ENCODE measurements at regions not wholly inside any gene's neighbourhood (a gene's known extent, or its start where the extent isn't known, plus 50 kb on each side); places are given as distances from the start of the nearest gene placed in this dataset.

- DNase-seq = no peak
- in situ Hi-C loops (cut with HindIII; ENCODE audit: low pct_ligation_motif_present, low pct_unique_long_range_greater_than_20kb, low sequenced_read_pairs) = no loop called here
Observed at GRCh38 chr16:35516971-35517370, 2057.6 kb downstream of the TP53TG3F start.

- no peak for DNase-seq
- in situ Hi-C loops (cut with HindIII; ENCODE audit: low pct_ligation_motif_present, low pct_unique_long_range_greater_than_20kb, low sequenced_read_pairs) = no loop called here
Observed at GRCh38 chr16:35523991-35524390, 2064.6 kb downstream of the TP53TG3F start.

DNA sequence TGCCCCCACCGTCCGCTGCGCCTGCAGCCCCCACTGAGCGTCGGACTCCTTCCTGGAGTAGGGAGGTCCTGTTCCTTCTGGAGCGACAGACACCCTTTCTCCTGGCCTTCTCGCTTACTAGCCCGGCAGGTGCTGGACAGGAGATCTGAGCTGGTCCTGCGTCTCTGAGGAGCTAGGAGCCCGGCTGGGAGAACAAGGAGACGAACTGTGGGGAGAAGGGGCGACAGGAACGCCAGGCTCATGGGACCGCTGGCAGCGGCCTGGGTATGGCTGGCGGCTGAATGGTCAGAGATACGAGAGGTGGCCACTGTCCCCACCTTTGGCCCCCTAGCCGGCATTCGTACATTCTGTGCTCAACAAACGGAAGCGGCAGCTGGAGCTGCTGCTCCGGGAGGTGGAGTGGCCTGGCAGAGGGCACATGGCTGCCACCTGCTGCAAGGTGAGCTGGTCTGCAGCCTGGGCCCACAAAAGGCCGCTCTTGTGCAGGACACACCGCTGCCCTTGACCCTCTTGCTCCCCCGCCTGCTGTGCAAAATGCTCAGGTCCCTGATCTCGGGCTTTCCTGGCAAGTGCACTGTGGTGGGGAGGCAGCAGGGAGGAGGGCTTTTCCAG is 2066.7 kb downstream of the TP53TG3F start:
- in situ Hi-C loops (cut with HindIII; ENCODE audit: low pct_ligation_motif_present, low pct_unique_long_range_greater_than_20kb, low sequenced_read_pairs) = no loop called here
- no peak for DNase-seq

DNA sequence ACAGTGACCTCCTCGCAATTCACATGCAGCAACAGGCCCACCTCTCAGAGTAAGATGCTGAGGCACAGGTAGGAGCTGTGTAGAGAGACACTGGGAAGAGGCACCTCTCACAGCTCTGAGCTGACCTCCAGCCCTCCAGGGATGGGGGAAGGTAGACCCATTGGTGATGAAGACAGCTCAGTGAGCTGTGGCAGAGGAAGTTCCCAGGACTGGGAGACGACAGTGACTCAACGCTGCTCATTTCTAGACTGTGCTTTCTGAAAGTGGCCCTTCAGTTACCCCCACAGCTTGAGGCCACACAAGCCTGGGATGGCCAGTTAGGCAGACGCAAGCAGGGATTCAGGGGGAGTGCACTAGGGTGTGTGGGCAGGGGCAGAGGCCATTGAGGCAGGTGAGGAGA is 2073.2 kb downstream of the TP53TG3F start:
- in situ Hi-C loops (cut with HindIII; ENCODE audit: low pct_ligation_motif_present, low pct_unique_long_range_greater_than_20kb, low sequenced_read_pairs) = no loop called here
- DNase-seq = no peak

DNA sequence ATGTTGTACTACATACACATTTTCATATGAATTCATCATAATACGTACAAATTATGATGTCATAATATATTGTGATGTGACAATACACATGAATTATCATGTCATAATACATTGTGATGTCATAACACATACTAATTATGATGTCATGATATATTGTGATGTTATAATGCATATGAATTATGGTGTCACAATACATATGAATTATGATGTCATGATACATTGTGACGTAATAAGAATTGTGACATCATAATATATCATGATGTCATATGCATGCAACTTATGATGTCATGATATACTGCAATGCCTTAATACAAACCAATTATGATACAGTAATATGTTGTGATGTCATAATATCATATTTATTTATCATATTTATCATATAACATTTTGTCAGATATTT is 2074.3 kb downstream of the TP53TG3F start:
- DNase-seq = peak; percentile 7
- in situ Hi-C loops (cut with HindIII; ENCODE audit: low pct_ligation_motif_present, low pct_unique_long_range_greater_than_20kb, low sequenced_read_pairs) = no loop called here

DNA sequence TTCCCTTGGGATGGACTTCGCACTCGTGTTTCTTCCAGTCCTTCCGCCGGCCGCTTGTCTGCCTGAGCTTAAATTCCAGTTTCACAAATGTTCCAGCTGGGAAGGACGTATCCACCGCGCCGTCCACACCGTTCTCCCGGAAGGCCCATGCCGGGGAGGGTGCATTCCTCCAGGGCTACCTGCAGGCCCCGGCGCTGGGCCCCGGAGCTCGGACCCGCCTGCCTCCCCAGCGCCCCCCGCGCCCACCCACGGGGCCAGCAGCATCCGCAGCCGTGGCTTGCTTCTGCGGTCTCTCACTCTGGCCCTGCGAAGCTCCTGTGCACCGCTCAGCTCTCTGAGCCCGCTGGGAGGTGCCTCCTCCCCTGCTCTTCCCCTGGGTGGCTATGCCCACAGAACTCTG is 2084.1 kb downstream of the TP53TG3F start:
- DNase-seq = no peak
- in situ Hi-C loops (cut with HindIII; ENCODE audit: low pct_ligation_motif_present, low pct_unique_long_range_greater_than_20kb, low sequenced_read_pairs) = no loop called here

- in situ Hi-C loops (cut with HindIII; ENCODE audit: low pct_ligation_motif_present, low pct_unique_long_range_greater_than_20kb, low sequenced_read_pairs) = no loop called here
- no peak for DNase-seq
Observed at GRCh38 chr16:35552763-35553162, 2093.4 kb downstream of the TP53TG3F start.

GRCh38 chr16:35557731-35558130 is 2098.3 kb downstream of the TP53TG3F start:
- no peak for DNase-seq
- in situ Hi-C loops (cut with HindIII; ENCODE audit: low pct_ligation_motif_present, low pct_unique_long_range_greater_than_20kb, low sequenced_read_pairs) = no loop called here

- DNase-seq = peak; percentile 41
- in situ Hi-C loops (cut with HindIII; ENCODE audit: low pct_ligation_motif_present, low pct_unique_long_range_greater_than_20kb, low sequenced_read_pairs) = no loop called here
Observed at GRCh38 chr16:35559911-35560636, 2100.7 kb downstream of the TP53TG3F start.

DNA sequence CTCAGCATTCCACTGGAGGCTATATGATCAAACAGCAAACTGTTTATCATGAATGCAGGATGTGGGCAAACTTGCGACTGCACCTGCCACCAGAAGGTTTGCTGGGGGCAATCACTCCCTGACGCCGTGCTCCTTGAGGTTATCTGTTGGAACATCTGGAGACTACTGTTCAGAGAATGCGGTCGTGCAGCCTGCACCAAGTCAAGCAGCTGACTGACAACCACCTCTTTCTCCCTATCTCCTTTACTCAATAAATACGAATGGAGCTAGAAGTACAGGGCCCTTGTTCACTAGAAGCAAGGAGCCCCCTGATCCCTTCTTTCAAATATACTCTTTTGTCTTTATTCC is 2101.2 kb downstream of the TP53TG3F start:
- DNase-seq = no peak
- in situ Hi-C loops (cut with HindIII; ENCODE audit: low pct_ligation_motif_present, low pct_unique_long_range_greater_than_20kb, low sequenced_read_pairs) = no loop called here

DNA sequence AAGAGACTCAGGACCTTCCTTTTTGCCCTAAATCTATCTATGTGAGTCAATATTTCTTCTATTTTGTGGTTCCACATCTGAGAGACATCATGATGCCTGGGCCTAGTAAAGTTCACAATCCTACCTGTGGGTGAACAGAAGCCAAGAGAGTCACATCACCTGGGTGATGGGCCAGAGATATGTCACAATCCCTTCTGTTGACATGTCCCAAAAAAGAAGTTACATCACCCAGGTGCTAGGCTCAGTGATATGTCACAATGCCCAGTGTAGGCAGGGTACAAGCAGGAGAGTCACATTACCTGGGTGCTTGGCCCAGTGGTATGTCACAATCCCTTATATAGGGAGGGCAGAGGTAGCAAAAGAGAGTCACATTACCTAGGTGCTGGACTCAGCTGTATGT is 2101.9 kb downstream of the TP53TG3F start:
- DNase-seq = no peak
- in situ Hi-C loops (cut with HindIII; ENCODE audit: low pct_ligation_motif_present, low pct_unique_long_range_greater_than_20kb, low sequenced_read_pairs) = no loop called here

GRCh38 chr16:35562471-35562870 is 2103.1 kb downstream of the TP53TG3F start:
- no peak for DNase-seq

DNA sequence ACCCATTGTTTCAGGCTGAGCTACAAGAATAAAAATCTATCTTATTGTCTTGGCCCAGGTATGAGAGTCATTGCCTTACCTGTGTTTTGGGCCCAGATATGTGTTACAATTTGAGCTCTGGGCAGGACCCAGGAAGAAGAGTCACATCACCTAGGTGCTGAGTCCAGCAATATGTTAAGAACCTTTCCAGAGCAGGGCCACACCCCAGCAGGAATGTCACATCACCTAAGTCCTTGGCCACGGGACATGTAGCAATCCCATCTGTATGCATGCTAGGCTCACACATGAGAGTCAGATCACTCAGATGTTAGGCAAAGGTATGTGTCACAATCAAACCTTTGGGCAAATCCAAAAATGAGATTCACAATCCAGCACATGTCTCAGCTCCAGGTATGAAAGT is 2103.5 kb downstream of the TP53TG3F start:
- in situ Hi-C loops (cut with HindIII; ENCODE audit: low pct_ligation_motif_present, low pct_unique_long_range_greater_than_20kb, low sequenced_read_pairs) = no loop called here
- no peak for DNase-seq

More at GRCh38 chr16:35562471-35562870, 2103.1 kb downstream of the TP53TG3F start:
- in situ Hi-C loops (cut with HindIII; ENCODE audit: low pct_ligation_motif_present, low pct_unique_long_range_greater_than_20kb, low sequenced_read_pairs) = no loop called here

DNA sequence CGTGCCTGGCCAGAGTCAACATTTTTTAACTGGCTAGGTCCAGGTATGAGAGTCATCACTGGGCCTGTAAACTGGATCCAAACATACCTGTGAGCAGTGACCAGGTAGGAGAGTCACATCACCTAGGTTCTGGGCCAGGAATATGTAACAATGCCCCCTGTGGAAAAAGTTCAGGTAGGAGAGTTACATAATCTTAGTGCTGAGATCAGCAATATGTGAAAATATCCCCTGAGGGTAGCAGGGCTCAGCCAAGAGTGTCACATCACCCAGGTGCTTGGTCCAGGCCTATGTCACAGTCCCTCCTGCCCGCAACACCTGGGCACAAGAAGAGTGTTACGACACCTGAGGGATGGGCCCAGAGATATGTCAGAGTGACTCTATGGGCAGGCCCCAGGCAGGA is 2104.7 kb downstream of the TP53TG3F start:
- in situ Hi-C loops (cut with HindIII; ENCODE audit: low pct_ligation_motif_present, low pct_unique_long_range_greater_than_20kb, low sequenced_read_pairs) = no loop called here
- DNase-seq = no peak

GRCh38 chr16:35564889-35565288 is 2105.5 kb downstream of the TP53TG3F start:
- in situ Hi-C loops (cut with HindIII; ENCODE audit: low pct_ligation_motif_present, low pct_unique_long_range_greater_than_20kb, low sequenced_read_pairs) = no loop called here
- no peak for DNase-seq

DNA sequence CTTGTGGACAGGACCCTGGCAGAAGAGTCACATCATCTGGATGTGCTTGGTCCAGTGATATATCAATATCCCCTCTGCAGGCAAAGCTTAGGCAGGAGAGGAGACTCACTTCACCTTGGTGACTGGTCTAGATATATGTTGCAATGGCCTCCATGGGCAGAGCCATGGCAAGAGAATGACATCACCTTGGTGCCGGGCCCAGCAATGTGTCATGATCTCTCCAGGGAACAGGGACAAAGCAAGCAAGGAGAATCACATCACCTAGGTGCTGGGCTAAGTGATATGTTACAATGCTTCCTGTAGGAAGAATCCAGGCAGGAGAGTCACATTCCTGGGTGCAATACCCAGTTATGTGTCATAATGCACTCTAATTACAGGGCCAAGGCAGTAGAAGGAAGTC is 2106.2 kb downstream of the TP53TG3F start:
- in situ Hi-C loops (cut with HindIII; ENCODE audit: low pct_ligation_motif_present, low pct_unique_long_range_greater_than_20kb, low sequenced_read_pairs) = no loop called here
- DNase-seq = no peak

DNA sequence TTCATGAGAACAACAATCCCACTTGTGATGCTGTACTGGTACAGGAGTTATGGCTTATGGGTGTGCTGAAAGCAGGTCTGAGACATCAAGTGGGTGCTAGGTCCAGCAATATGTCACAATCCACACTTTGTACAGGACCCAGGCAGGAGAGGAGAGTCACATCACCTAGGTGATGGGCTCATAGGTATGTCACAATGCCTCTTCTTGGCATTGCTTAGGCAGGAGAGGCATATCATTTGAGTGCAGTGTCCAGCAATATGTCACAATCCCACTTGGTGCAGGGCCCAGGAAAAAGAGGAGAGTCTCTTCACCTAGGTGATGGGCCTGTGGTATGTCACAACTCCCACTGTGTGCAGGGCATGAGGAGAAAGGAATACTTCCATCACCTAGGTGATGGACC is 2110.0 kb downstream of the TP53TG3F start:
- no peak for DNase-seq
- in situ Hi-C loops (cut with HindIII; ENCODE audit: low pct_ligation_motif_present, low pct_unique_long_range_greater_than_20kb, low sequenced_read_pairs) = no loop called here

GRCh38 chr16:35570946-35571345 is 2111.5 kb downstream of the TP53TG3F start:
- in situ Hi-C loops (cut with HindIII; ENCODE audit: low pct_ligation_motif_present, low pct_unique_long_range_greater_than_20kb, low sequenced_read_pairs) = no loop called here
- no peak for DNase-seq

- in situ Hi-C loops (cut with HindIII; ENCODE audit: low pct_ligation_motif_present, low pct_unique_long_range_greater_than_20kb, low sequenced_read_pairs) = no loop called here
- no peak for DNase-seq
Observed at GRCh38 chr16:35572186-35572585, 2112.8 kb downstream of the TP53TG3F start.

DNA sequence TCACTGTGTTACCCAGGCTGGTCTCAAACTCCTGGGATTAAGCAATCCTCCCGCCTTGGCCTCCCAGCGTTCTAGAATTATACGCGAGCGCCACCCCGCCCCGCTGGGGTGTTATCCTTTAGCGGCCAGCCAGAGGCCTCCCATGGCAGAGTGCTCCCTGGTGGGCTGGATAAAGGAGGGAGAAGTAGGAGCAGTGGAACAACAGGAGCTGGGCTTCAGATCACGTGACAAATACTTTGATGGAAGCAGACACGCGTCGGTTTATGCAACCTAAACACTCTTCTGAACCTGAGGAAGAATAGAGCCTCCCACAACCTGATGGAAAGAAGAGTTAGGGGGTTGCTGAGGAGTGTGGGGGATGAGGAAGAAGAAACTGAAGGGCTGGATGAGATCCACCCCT is 2114.0 kb downstream of the TP53TG3F start:
- in situ Hi-C loops (cut with HindIII; ENCODE audit: low pct_ligation_motif_present, low pct_unique_long_range_greater_than_20kb, low sequenced_read_pairs) = no loop called here
- DNase-seq = no peak

All from ACHN (cell line).